Stimulated activated CD4-positive, alpha-beta T cell treated with anti-CD3 and anti-CD28 coated beads, Interleukin-1b, Interleukin-23, amount 100 ng/mL, for 48 hours (primary cell): ENCODE measurements at regions not wholly inside any gene's neighbourhood (a gene's known extent, or its start where the extent isn't known, plus 50 kb on each side); places are given as distances from the start of the nearest gene placed in this dataset.

Experiments used
- DNase-seq: peaks from one replicate; pipeline ENCODE4 v3.0.0-alpha.2; 2020

DNA sequence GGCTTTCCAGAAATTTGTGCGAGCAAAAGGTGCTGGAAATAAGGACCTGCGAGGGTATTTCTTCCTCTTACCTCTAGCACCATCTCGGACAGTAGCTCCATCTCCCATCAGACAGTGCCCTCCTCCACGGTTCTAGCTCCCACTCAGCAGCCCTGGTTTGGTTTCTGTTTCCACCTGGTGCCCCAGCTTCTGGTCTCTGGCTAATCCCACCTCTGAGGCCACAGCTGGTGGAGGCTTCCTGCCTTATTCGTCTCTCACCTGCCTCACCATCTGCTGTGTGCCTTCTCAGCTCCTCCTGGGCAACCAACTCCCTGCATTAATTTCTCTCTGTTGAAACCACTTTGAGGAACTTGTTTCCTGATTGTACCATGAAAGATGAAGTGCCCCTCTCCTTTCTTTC, 162.4 kb upstream of the CDYL start:
- no peak for DNase-seq

DNA sequence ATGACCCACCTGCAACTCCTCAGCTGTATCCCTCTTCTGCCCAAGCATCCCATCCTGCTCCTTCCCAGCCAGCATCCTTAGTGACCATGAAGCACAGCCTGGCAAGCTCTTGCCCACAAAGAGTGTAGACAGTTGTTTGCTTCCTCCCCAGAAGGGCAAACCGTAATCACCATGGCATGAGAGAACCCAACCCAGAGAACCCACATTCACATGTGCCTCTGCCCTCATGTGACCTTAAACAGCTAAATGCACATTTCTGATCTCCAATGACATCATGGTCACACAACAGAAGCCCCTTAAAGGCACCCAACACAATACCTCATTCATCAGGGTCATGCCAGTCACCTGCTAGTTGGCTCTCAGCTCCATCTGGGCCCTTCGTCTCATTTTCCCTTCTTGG, 162.8 kb upstream of the CDYL start:
- DNase-seq: no peak

DNA sequence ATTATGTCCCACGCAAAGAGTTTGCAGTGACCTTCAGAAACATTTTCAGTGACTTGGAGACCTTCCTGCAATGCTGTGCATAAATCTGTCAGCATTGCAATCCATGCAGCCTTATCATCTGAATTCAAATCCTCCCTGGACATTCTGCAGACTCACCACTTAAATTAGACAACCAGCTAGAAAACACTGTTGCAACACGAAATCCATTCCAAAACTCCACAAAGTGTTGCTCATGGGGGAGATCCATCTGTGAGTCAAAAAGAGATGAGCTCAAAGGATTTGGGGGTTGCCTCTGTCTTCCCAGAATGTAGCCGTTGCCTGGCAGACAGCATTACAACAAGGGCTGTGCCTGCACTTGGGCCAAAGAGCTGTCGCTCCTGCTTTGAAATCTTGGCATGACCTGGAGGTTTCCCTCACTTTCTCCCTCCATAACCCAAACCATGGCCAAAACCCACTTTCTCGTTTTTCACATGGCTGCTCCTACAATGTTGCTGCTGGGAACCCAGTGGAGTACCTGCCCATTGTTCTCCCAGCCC, 163.5 kb upstream of the CDYL start:
- no peak for DNase-seq

DNA sequence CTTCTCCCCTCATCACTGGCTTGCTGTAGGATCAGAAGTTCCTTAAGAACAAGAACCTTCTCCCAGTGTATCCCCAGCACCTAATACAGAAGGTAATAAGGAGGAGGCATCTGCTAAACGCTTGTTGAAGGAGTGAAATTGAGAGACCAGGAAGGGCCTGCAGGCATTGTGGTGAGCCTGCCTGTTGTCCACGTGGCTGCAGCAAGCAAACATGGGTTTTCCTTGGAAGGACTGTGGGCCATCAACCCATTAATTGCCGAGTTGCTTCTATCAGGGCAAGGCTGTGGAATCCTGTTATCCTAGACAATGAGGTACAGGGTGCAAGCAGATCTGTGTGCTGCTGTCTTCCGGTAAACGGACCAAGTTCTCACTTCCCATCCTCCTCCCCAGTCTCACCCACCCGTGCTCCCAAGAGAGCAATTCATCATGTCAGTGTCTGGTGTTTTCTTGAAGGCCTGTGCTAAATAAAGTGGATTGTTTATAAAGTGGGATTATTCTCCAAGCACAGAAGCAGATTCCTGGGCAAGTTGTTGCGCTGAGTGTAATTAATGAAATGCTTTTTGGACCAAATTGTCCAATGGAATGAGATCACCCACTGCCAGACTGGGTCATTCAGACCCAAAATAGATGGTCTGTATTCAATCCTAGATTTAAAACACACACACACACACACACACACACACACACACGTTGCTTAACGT, 164.6 kb upstream of the CDYL start:
- DNase-seq: no peak

DNA sequence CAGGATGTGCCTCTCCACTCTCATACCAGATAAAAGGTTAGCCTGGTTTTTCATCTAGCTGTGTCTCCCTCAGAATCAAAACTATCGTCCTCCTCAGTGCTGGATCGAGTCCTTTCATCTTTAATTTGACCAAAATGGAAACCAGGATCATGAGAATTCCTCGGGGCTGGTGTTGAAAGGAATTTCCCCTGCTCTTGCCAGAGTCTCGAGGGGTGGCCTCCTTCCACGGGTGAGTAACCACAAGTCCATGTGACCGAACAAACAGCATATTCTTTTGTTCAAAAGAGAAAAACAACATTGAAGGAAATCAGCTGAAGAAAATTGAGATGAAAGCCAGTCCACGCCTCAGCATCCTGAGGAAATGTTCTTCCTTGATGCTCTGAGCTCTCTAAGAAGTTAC, 165.9 kb upstream of the CDYL start:
- no peak for DNase-seq

DNA sequence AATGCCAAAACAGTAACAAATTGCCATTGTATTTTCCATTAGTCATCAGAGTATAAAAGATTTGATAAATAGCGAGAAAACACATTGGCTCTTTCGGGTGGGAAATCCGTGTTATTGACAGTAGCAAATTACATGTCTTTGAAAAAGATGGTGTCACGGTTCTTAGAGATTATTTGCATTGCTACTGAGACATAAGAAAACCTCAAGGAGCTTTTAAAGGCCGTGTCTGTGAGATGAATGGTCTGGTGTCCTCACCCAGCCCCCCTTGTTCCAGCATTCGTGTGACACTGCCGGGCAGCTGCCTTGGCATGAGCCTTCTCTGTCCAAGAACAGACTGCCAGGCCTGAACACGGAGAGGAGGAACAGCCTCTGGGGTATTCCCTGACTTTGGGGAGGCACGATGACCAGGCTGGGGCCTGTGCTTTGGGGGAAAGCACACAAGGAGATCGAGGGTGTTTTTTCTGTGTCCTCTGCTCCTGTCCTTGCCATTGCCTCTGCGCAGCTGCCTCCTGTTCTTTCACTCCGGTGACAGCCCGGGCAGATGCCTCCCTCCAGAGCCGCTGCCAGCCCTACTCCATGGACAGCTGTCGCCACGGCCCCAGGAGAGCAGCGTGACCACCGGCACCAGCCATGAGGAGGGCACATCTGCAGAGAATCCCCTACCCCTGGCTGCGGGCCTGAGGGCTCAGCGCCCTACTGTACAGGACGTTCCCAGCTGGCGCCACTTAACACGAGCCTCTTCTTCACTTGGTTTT, 167.7 kb upstream of the CDYL start:
- DNase-seq: no peak

DNA sequence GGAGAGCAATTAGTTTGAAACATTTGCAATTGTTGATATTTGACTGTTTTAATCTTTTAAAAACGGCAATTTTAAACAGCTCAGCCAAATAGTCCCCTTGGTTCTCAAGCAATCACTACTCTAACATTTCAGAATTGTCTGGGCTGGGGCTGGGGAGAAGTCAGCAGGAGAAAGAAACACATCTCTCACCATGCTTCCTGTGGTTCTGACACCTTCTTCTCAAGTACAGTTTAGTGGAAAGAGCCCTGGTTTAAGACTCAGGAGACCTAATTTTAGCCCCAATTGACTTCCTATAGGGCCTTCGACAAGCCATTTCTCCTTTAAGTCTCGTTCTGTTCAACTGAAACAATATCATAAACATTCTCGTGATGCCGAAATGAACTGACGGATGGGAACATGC, 168.4 kb upstream of the CDYL start:
- DNase-seq: no peak

DNA sequence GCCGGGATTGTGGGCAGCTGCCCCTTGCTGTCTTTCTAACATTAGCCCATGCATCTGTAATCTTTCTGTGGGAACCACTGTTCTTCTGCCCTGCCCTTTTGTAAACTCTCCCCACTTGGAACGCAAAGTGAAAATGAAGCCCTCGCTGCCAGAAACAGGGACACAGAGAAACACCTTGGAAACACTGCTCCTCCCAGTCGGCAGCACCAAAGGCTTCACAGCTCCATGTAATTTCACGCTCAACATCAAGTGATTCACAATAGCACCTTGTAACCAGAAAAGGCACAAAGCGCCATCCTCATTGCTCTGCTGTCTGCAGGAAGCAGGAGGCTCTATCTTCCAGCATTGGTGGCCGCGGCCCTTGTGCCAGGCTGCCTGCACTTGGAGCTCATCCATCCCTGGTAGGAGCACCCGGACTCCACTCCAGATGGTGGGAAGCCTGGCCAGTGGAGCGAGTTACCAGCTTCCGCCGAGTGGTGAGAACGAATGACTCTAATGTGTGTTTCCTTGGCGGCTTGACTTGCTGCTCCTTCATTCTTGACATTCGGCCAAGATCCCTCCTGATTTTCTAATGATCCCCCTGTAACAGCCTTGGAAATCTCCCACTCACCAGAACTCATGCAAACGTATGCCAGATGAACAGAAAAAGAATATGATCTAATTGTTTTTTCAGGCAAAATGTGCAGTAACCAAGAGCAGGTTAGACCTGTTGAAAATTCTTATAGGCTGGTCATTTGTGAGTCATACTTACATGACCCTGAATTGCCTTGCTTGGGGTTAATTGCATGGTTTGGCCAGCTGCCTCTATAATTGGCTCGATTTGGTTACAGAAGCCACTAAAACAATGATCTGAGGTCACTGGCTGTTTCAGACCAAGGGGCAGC, 169.1 kb upstream of the CDYL start:
- DNase-seq: no peak

DNA sequence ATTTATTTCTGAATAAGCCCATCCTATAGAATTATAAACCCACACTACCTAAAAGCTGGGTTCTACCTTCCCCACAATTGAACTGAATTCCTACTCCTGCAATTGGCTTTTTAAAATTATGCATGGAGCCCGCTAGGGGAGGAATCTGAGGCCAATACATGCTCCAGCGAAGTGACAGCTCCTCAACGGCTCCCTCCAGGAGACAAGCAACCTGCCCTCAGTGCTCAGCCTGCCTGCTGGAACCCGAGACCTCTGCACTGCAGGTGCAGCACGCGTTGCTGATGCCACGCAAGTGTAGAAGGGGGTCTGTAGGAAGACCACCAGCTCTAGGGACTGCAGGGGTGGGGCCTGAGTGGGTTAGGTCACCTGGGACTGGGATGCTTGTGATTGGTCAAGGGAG, 170.2 kb upstream of the CDYL start:
- DNase-seq: no peak

DNA sequence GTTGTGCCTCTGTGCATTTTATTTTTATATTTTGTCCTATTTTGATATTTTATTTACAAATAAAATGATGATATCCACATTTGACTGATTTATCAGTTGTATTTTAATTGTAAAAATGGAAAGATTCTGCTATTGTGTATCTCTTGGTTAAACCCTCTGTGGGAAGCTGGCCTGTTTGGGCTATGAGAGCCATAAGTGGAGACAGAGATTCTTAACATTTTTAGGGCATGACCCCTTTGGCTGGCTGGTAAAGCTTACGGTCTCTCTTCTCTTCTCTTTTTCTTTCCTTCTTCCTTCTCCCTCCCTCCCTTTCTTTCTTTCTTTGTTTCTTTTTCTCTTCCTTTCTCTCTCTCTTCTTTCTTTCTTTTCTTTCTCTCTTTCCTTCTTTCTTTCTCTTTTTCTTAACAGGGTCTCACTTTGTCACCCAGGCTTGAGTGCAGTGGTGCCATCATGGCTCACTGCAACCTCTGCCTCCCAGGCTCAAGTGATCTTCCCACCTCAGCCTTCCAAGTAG, 172.3 kb upstream of the CDYL start:
- DNase-seq: no peak

DNA sequence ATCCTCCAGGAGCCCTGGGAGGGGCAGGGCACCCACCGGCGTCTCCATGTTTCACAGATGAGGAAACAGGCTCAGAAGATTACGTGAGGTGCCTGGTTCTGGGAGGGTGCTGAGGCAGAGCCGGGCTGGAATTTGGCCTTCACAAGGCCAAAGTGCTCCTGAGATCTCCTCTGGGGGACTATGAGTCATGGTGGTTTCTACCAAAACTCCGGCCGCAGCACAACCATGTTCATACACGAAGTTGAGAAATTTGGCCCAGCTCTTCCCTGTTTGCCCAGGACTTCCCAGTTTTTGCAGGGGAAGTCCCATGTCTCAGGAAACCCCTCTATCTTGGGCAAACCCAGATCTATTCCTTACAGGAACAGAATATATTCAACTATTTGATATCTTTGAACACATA, 172.9 kb upstream of the CDYL start:
- no peak for DNase-seq

DNA sequence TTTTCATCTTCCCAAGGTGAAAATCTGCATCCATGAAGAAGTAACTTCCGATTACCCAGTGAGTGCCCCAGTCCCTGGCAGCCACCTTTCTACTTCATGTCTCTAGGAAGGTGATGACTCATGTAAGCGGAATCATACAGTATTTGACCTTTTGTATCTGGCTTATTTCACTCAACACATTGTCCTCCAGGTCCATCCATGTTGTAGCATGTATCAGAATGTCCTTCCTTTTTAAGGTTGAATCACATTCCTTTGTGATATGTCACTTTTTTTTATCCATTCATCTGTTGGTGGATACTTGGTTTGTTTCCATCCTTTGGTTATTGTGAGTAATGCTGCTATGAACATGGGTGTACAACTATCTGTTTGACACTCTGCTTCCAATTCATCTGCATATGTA, 176.3 kb upstream of the CDYL start:
- DNase-seq: no peak

DNA sequence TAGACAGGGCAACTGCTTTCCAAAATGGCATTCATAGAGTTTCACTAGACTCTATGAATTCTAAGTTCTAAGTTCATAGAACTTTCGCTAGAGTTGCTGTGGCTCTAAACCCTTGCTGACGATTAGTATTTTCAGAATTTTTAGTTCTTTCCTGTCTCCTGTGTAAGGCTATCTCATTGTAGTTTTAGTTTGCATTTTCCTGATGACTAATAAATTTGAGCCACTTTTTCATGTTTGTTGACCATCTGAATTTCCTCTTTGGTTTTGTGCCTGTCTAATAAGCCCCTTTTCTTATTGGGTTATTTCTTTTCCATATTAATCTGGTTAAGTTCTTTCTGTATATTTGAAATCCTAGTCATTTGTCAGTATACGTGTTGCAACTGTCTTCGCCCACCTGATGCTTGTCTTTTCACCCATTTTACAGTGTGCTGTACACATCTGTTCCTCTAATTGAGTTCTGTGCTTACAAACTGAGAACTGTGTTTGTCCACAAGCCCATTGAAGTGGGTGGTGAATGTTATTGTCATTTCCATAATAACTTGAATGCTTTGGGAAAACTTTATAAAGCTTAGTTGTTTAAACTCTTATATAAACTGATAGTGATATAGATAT, 177.7 kb upstream of the CDYL start:
- DNase-seq: no peak

DNA sequence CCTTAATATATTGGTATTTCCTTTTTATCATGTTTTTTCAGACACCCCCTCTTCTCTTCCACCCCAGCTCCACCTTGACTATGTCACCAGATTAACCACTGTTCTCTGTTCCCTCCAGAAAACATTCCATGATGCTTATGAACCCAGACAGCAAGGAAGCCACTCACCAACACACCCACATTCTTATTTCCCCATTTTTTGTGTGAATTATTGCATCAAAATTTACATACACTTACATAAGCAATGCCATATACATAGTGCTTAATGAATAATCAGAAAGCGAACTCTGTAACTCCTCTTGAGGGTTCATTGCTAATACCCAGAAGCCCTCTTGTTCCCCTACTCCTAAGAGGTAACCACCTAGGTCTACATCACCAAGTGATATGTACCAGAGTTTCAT, 182.3 kb upstream of the CDYL start:
- no peak for DNase-seq

DNA sequence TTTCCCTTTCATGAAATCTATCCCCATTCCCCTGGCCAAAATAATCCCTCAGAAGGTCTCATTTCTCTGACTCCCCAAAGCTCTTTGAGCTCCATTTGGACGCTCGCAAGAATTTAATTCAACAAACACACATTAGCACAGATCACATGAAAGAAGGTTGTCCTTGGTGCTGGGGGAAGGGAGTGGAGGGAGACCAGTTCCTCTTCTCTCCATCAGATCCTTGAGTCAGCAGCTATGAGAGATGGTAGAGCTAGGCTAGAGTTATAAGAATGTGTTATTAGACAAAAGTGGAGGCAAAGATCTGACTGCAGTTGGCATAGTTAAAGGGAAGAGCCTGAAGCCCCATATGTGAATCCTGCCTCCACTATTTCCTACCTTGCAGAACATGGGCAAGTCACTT, 184.2 kb upstream of the CDYL start:
- no peak for DNase-seq

DNA sequence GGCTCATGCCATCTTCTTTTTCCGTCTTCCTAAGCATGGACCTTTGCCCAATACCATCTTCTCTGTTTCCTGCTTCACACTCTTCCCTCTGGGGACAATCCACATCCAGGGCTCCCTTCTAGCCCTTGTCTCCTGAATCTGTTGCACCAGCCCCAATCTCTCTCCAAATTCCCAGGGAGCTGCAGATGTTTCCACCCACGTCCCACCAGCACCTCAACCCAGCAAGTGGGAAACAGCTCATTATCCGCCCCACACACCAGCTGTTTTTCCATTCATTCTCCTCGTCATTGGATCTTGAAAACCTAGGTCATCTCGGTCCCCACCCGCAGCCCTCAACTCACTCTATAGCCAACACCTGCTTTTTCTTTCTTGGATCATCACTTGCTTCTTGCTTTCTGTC, 185.0 kb upstream of the CDYL start:
- DNase-seq: no peak

DNA sequence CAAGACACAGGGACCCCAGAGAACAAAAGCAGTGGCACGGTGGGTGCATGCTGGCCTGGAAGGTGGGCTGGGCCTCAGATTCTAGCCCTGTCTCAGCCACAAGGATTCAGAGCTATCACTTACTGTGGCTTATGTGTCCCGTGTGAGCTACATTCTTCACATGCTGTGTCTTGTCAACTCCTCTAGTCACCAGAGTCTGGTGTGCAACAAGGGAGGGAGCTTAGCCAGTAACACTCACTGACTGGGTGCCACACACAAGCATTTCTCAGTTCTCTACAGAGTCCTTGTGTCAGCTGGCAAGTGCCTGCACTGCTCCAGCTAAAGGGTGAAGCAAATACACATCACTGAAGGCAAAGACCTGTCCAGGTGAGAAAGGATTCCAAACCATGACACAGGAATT, 186.9 kb upstream of the CDYL start:
- no peak for DNase-seq

DNA sequence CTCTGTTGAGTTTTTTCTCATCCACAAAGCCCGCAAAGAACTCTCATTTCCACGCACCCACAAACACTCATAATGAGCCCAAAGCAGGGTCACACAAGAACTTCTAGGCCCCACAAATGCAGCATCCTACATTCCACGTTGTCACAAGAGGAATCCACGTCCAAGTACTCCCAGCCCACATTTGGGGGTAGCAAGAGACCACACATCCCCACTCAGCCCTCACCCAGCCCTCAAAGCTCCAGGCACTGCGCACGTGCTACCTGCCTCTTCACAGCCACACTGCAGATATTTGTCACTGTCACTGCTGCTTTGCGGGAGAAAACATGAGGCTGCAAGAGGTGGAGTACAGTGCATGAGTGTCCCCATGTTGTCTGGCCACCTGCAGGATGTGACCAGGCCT, 187.6 kb upstream of the CDYL start:
- DNase-seq: no peak

DNA sequence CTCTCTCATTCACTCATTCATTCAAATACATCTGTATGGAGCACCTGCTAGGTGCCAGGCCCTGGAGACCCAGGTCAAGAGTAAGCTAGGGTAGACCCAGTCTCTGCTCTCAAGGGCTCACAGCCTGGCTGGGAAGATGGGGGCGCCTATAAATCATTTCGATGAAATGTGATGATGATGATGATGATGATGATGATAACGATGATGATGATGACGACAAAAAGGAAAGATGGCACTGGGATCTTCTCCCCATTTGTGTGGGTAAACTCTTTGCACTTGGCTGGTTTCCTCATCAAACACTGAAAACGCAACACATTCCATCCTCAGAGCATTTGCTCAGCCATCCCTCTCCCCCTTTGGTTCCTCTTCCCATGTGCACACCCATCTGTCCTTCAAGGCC, 188.0 kb upstream of the CDYL start:
- no peak for DNase-seq

DNA sequence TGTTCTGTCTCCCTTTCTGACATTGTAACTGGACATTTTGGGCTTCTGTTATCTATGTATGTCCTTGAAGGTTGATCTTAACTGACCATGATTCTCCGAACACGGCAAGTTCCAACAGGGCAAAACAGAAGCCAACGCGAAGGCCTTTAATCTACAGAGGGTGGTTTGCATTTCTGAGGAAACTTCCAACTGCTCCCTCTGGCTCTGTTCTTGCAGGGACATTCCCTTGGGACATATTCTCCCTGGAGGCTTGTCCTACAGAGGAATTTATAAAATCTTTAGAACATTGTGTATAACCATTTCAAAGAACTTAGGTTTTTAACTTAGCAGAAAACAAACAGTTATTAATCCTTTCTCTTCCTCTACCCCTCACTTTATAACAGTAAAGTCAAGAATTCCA, 189.0 kb upstream of the CDYL start:
- no peak for DNase-seq

DNA sequence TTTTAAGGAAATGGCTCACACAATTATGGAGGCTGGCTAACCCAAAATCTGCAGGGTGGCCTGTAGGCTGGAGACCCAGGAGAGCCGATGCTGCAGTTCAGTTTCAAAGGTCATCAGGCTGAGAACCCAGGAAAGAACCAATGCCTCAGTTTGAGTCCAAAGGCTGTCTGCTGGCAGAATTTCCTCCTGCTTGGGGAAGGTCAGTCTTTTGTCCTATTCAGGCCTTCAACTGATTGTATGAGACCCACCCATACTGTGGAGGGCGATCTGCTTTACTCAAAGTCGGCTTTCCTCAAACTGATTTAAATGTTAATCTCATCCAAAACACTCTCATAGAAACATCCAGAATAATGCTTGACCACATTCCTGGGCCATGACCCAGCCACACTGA, 189.7 kb upstream of the CDYL start:
- DNase-seq: no peak

DNA sequence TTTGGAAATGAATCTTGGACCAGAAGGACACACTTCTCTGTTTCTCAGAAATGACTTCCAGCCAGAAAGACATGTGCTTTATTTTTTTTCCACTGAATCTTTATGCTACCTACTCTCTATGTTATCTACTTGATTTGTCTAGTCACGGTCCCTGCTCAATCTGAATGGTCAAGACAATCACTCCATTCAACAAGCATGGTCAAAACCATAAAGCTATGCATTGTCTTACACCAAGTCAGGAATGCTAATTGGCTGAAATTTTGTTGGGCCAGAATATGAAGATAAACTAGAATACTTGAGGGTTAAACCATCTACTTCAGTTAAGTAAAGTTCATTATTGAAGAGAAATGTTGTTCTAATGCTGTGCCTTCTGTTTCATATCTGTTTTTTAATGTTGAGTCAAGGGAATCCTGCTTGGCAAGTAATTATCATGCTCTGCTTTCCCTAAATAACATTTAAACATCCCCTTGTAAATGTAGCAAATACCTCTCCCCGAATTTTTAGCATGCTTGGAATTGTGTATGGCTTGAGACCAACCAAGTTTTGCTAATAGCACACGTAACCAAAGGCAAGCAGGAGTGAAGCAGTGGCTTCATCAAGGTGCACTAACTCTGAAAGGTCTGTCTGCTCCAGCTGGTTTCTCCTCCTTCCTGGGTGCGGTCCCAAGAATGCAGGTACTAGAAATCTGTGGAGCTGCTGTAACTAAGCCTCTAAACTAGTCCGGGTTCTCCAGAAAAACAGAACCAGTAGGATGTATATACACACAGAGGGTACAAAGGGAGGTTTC, 190.3 kb upstream of the CDYL start:
- no peak for DNase-seq
